ENCODE measurements at regions not wholly inside any gene's neighbourhood (a gene's known extent, or its start where the extent isn't known, plus 50 kb on each side); places are given as distances from the start of the nearest gene placed in this dataset.

DNA sequence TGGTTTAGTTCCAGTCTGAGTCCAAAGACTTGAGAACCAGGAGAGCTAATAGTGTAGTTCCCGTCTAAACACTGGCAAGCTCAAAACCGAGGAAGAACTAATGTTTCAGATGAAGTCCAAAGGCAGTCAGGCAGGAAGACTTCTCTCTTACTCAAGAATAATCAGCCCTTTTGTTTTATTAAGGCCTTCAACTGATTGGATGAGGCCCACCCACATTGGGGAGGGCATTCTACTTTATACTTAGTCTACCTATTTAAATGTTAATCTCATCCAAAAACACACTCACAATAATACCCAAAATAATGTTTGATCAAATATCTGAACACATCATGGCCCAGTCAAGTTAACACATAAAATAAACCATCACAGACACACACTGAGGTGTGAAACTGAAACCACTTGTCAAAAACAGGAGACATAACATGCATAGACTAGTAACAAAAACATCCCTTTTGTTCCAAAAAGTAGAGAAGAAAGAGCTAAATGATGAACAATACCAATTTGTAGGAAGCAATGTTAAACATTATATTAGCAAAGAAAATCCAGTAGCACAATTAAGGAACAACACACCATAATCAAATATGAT lies 50.2 kb upstream of the SENP6 start:
- no peak for TF ChIP-seq POLR2AphosphoS5 (IDR thresholded peaks at IDR 0.05)
- TF ChIP-seq POLR2A (IDR thresholded peaks at IDR 0.05) = no peak
- TF ChIP-seq, protein P1, sequence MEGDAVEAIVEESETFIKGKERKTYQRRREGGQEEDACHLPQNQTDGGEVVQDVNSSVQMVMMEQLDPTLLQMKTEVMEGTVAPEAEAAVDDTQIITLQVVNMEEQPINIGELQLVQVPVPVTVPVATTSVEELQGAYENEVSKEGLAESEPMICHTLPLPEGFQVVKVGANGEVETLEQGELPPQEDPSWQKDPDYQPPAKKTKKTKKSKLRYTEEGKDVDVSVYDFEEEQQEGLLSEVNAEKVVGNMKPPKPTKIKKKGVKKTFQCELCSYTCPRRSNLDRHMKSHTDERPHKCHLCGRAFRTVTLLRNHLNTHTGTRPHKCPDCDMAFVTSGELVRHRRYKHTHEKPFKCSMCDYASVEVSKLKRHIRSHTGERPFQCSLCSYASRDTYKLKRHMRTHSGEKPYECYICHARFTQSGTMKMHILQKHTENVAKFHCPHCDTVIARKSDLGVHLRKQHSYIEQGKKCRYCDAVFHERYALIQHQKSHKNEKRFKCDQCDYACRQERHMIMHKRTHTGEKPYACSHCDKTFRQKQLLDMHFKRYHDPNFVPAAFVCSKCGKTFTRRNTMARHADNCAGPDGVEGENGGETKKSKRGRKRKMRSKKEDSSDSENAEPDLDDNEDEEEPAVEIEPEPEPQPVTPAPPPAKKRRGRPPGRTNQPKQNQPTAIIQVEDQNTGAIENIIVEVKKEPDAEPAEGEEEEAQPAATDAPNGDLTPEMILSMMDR (IDR thresholded peaks at IDR 0.05) = no peak

Data from transverse colon (tissue), 4 donors.